SK-N-SH (cell line): ENCODE measurements at regions not wholly inside any gene's neighbourhood (a gene's known extent, or its start where the extent isn't known, plus 50 kb on each side); places are given as distances from the start of the nearest gene placed in this dataset.

ENCODE experiments used
- CTCF ChIA-PET: fragments of 300-600, 350-600 bp; formaldehyde crosslinking; extraction: SDS; loops from one replicate; lab custom pipeline; 2021; lab: Yijun Ruan, JAX
- POLR2A ChIA-PET: fragments of 350-600 bp; sonication (Branson Sonifier 250); formaldehyde crosslinking; extraction: SDS; loops from one replicate; lab custom pipeline; 2020; ENCODE audit warnings: antibody characterized with exemption, inconsistent platforms; lab: Yijun Ruan, JAX
- DNase-seq: peaks from one replicate; pipeline ENCODE4 v3.0.0; 2012
- H2AFZ ChIP-seq: fragments of 200-600 bp; sonication (generic); 2 replicates; pipeline ENCODE4 v1.8.1; 2016; ENCODE audit warnings: antibody characterized with exemption, mild to moderate bottlenecking, low read depth
- H3F3A ChIP-seq: fragments of 200-600 bp; sonication (generic); replicated peaks from 2 replicates; pipeline ENCODE3; 2016; ENCODE audit warnings: antibody characterized with exemption, mild to moderate bottlenecking; ENCODE audit not compliant: insufficient read depth
- H3K27ac ChIP-seq, 2 experiments: fragments of 200-500 bp in 1 of 2; fragments of 200-600 bp in 1 of 2; sonication (Bioruptor generic) in 1 of 2; sonication (generic), shearing (Covaris generic) in 1 of 2; 2 replicates each; pipeline versions ENCODE4 v1.5.1 to v1.6.1; 2014 to 2016; ENCODE audit warnings: low read depth in 2 of 2, inconsistent platforms in 1 of 2, low read length in 1 of 2, mild to moderate bottlenecking in 1 of 2, mixed read lengths in 1 of 2
- H3K27me3 ChIP-seq: fragments of 200-600 bp; sonication (generic), shearing (Covaris generic); 2 replicates; pipeline ENCODE4 v1.6.1; 2016; ENCODE audit warnings: mixed run types; ENCODE audit not compliant: insufficient read depth
- H3K36me3 ChIP-seq, 2 experiments: fragments of 200-500 bp in 1 of 2; fragments of 200-600 bp in 1 of 2; sonication (Bioruptor generic) in 1 of 2; sonication (generic) in 1 of 2; replicated peaks in 1 of 2; 2 replicates each; pipeline versions ENCODE3 to v1.5.1; 2014 to 2016; ENCODE audit warnings: low read length in 1 of 2, mild to moderate bottlenecking in 1 of 2; ENCODE audit not compliant: insufficient read depth in 2 of 2, control insufficient read depth in 1 of 2
- H3K4me1 ChIP-seq, 2 experiments: fragments of 200-500 bp in 1 of 2; fragments of 200-600 bp in 1 of 2; sonication (Bioruptor generic) in 1 of 2; sonication (generic), shearing (Covaris generic) in 1 of 2; 2 replicates each; pipeline versions ENCODE4 v1.5.1 to v1.6.1; 2014 to 2016; ENCODE audit warnings: low read depth in 1 of 2, low read length in 1 of 2, mixed run types in 1 of 2; ENCODE audit not compliant: insufficient read depth in 2 of 2, control insufficient read depth in 1 of 2
- H3K4me2 ChIP-seq: fragments of 200-600 bp; sonication (generic), shearing (Covaris generic); 2 replicates; pipeline ENCODE4 v1.6.1; 2017; ENCODE audit warnings: mixed run types
- H3K4me3 ChIP-seq, 2 experiments: fragments of 200-500 bp in 1 of 2; fragments of 200-600 bp in 1 of 2; sonication (Bioruptor generic) in 1 of 2; sonication (generic), shearing (Covaris generic) in 1 of 2; 2 replicates each; pipeline versions ENCODE4 v1.5.1 to v1.8.1; 2014 to 2016; ENCODE audit warnings: low read depth in 2 of 2, inconsistent platforms in 1 of 2, low read length in 1 of 2, mild to moderate bottlenecking in 1 of 2, mixed read lengths in 1 of 2, moderate library complexity in 1 of 2
- H3K79me2 ChIP-seq: fragments of 200-600 bp; sonication (generic); 2 replicates; pipeline ENCODE4 v1.8.1; 2017; ENCODE audit warnings: mild to moderate bottlenecking; ENCODE audit not compliant: insufficient read depth
- H3K9ac ChIP-seq: fragments of 200-600 bp; sonication (generic); 2 replicates; pipeline ENCODE4 v1.6.1; 2017; ENCODE audit warnings: mixed run types
- H3K9me2 ChIP-seq: fragments of 200-600 bp; sonication (generic); 2 replicates; pipeline ENCODE4 v1.6.1; 2017; ENCODE audit warnings: mixed run types
- H3K9me3 ChIP-seq: fragments of 200-600 bp; sonication (generic); 2 replicates; pipeline ENCODE4 v1.6.1; 2017; ENCODE audit warnings: mixed run types, mild to moderate bottlenecking, moderate library complexity
- H4K20me1 ChIP-seq: fragments of 200-600 bp; sonication (generic); 2 replicates; pipeline ENCODE4 v1.6.1; 2017; ENCODE audit warnings: mild to moderate bottlenecking, mixed run types; ENCODE audit not compliant: insufficient read depth
- SIN3A ChIP-seq: IDR thresholded peaks from 2 replicates; pipeline ENCODE4 v1.6.1; 2012; ENCODE audit warnings: low read depth, mild to moderate bottlenecking, low read length, moderate library complexity, borderline replicate concordance
- SMC3 ChIP-seq: IDR thresholded peaks from 2 replicates; pipeline ENCODE4 v1.6.1; 2012; ENCODE audit warnings: low read depth, low read length, improper control_type of control experiment
- WGBS: methylation state at CpG from one replicate; pipeline ENCODE4 v1.1.6; 2017; ENCODE audit warnings: low lambda C conversion rate; 5-methylcytosine and 5-hydroxymethylcytosine counted together
- TF ChIP-seq, protein P1 (sequence below): fragments of 150-350 bp; IDR thresholded peaks from 2 replicates; pipeline ENCODE4 v1.6.1; 2017; ENCODE audit warnings: antibody characterized with exemption, low read length, low read depth, borderline replicate concordance
- TF ChIP-seq, protein P2 (sequence below): fragments of 150-350 bp; IDR thresholded peaks from 2 replicates; pipeline ENCODE4 v1.6.1; 2016; ENCODE audit warnings: mild to moderate bottlenecking, low read depth, low read length
- TF ChIP-seq, protein P3 (sequence below): IDR thresholded peaks from 2 replicates; pipeline ENCODE4 v1.6.1; 2012; ENCODE audit warnings: mild to moderate bottlenecking, low read depth, low read length, moderate library complexity
- TF ChIP-seq, protein P4 (sequence below): fragments of 200-600 bp; sonication (generic); IDR thresholded peaks from 2 replicates; pipeline ENCODE4 v1.6.1; 2017; ENCODE audit warnings: antibody characterized with exemption, mild to moderate bottlenecking, moderate library complexity

DNA sequence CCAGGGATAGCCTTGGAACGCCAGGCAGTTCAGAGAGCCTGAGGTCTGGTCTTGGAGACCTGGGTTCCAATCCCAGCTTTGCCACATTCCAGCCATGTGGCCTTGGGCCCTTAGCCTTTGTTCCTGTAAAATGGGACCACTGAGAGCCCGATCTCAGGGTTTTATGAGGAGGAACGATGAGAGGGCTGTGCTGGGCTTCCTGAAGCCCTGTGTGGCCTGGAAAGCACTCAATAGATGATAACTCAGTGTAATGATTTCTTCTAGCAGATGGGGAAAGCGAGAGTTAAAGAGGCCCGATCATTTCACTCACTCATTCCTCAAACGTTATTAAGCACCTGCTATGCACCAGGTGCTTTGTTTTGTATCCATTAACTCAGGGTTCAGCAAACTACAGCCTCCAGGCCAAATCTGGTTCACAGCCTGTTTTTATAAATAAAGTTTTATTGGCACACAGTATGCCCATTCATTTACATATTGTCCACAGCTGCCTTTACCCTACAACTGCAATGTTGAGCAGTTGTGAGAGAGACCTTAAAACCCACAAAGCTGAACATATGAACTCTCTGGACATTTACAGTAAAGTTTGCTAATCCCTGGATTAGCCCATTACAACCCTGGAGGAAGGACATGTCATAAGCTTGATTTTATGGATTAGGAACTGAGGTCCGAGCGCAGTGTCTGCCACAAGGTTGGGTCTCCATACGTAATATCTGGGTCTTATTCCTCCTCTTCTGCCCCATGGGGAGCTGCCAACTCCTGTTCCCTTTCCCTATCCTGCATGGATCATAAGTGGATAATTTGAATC is 90.4 kb downstream of the CEBPB start:
- no peak overlapping the region for H3K9ac ChIP-seq
- no peak overlapping the region for H2AFZ ChIP-seq
- H3F3A ChIP-seq: no peaks in the 10 kb centered on the region
- POLR2A ChIA-PET: no interaction called here
- no peak overlapping the region for H3K4me2 ChIP-seq
- 90% methylated on average over 9 of the region's 9 CpGs for WGBS
- no peak overlapping the region for H3K4me3 ChIP-seq
- no peak overlapping the region for H3K27ac ChIP-seq
- no peaks in the 10 kb centered on the region for H3K27me3 ChIP-seq
- H3K9me2 ChIP-seq: no peaks in the 10 kb centered on the region
- no peaks in the 10 kb centered on the region for H3K9me3 ChIP-seq
- CTCF ChIA-PET: interaction anchor here (1.3 to 1.7 kb wide), 3 partner anchors 12 to 102 kb away, joined by 3 to 6 read pairs (median 5); no protein-coding TSS in a partner anchor
- peaks cover 14 to 15% of the 10 kb centered on the region in 2 experiments; a peak in 3 of 4 replicates for H3K4me1 ChIP-seq
- H4K20me1 ChIP-seq: no peaks in the 10 kb centered on the region
- H3K36me3 ChIP-seq: no peaks in the 10 kb centered on the region
- TF ChIP-seq, protein P1, sequence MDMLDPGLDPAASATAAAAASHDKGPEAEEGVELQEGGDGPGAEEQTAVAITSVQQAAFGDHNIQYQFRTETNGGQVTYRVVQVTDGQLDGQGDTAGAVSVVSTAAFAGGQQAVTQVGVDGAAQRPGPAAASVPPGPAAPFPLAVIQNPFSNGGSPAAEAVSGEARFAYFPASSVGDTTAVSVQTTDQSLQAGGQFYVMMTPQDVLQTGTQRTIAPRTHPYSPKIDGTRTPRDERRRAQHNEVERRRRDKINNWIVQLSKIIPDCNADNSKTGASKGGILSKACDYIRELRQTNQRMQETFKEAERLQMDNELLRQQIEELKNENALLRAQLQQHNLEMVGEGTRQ: no peak
- TF ChIP-seq SIN3A (no peak), SMC3 (no peak)
- TF ChIP-seq, protein P2, sequence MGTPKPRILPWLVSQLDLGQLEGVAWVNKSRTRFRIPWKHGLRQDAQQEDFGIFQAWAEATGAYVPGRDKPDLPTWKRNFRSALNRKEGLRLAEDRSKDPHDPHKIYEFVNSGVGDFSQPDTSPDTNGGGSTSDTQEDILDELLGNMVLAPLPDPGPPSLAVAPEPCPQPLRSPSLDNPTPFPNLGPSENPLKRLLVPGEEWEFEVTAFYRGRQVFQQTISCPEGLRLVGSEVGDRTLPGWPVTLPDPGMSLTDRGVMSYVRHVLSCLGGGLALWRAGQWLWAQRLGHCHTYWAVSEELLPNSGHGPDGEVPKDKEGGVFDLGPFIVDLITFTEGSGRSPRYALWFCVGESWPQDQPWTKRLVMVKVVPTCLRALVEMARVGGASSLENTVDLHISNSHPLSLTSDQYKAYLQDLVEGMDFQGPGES: no peak
- TF ChIP-seq, protein P3, sequence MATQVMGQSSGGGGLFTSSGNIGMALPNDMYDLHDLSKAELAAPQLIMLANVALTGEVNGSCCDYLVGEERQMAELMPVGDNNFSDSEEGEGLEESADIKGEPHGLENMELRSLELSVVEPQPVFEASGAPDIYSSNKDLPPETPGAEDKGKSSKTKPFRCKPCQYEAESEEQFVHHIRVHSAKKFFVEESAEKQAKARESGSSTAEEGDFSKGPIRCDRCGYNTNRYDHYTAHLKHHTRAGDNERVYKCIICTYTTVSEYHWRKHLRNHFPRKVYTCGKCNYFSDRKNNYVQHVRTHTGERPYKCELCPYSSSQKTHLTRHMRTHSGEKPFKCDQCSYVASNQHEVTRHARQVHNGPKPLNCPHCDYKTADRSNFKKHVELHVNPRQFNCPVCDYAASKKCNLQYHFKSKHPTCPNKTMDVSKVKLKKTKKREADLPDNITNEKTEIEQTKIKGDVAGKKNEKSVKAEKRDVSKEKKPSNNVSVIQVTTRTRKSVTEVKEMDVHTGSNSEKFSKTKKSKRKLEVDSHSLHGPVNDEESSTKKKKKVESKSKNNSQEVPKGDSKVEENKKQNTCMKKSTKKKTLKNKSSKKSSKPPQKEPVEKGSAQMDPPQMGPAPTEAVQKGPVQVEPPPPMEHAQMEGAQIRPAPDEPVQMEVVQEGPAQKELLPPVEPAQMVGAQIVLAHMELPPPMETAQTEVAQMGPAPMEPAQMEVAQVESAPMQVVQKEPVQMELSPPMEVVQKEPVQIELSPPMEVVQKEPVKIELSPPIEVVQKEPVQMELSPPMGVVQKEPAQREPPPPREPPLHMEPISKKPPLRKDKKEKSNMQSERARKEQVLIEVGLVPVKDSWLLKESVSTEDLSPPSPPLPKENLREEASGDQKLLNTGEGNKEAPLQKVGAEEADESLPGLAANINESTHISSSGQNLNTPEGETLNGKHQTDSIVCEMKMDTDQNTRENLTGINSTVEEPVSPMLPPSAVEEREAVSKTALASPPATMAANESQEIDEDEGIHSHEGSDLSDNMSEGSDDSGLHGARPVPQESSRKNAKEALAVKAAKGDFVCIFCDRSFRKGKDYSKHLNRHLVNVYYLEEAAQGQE: no peak
- TF ChIP-seq, protein P4, sequence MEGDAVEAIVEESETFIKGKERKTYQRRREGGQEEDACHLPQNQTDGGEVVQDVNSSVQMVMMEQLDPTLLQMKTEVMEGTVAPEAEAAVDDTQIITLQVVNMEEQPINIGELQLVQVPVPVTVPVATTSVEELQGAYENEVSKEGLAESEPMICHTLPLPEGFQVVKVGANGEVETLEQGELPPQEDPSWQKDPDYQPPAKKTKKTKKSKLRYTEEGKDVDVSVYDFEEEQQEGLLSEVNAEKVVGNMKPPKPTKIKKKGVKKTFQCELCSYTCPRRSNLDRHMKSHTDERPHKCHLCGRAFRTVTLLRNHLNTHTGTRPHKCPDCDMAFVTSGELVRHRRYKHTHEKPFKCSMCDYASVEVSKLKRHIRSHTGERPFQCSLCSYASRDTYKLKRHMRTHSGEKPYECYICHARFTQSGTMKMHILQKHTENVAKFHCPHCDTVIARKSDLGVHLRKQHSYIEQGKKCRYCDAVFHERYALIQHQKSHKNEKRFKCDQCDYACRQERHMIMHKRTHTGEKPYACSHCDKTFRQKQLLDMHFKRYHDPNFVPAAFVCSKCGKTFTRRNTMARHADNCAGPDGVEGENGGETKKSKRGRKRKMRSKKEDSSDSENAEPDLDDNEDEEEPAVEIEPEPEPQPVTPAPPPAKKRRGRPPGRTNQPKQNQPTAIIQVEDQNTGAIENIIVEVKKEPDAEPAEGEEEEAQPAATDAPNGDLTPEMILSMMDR: no peak
- TF ChIP-seq, all 33 proteins: peak for 0
- no peaks in the 10 kb centered on the region for H3K79me2 ChIP-seq
- no peak for DNase-seq
